HEK293 (cell line): ENCODE measurements at regions not wholly inside any gene's neighbourhood (a gene's known extent, or its start where the extent isn't known, plus 50 kb on each side); places are given as distances from the start of the nearest gene placed in this dataset.
A peak's percentile ranks its signal among the peaks of the same experiment; 100 is the strongest.

Experiments
- CTCF ChIA-PET: fragments of 350-600 bp; formaldehyde crosslinking; extraction: SDS; loops from one replicate; lab custom pipeline; 2021; ENCODE audit warnings: antibody characterized with exemption; lab: Yijun Ruan, JAX
- POLR2A ChIA-PET: fragments of 300-600 bp; formaldehyde crosslinking; extraction: SDS; loops from one replicate; lab custom pipeline; 2020; ENCODE audit warnings: antibody characterized with exemption, inconsistent platforms; lab: Yijun Ruan, JAX
- H3K27ac ChIP-seq: fragments of 200-500 bp; sonication (Bioruptor generic); 2 replicates; pipeline ENCODE4 v1.5.1; 2014; ENCODE audit warnings: low read depth, low read length, control low read depth, inconsistent platforms; ENCODE audit errors: extremely low read depth
- H3K36me3 ChIP-seq, 2 experiments: fragments of 200-500 bp in 1 of 2; sonication (Bioruptor generic) in 1 of 2; 1 replicate in 1 of 2; 2 replicates in 1 of 2; pipeline ENCODE4 v1.5.1; 2014 to 2017; ENCODE audit warnings: inconsistent platforms in 2 of 2, low read length in 2 of 2; ENCODE audit not compliant: control insufficient read depth in 2 of 2, insufficient read depth in 1 of 2
- H3K4me1 ChIP-seq: fragments of 200-500 bp; sonication (Bioruptor generic); 2 replicates; pipeline ENCODE4 v1.5.1; 2014; ENCODE audit warnings: mild to moderate bottlenecking, low read length, inconsistent platforms; ENCODE audit not compliant: control insufficient read depth, insufficient read depth
- H3K4me3 ChIP-seq: 2 replicates; pipeline ENCODE4 v1.5.1; 2011; ENCODE audit warnings: low read depth, mild to moderate bottlenecking, control low read depth, low read length, moderate library complexity
- H3K9me3 ChIP-seq: fragments of 200-500 bp; sonication (Bioruptor generic); 2 replicates; pipeline ENCODE4 v1.5.1; 2014; ENCODE audit warnings: low read depth, low read length, inconsistent platforms; ENCODE audit not compliant: control insufficient read depth, insufficient read depth
- GFI1B ChIP-seq: fragments of 450-650 bp; formaldehyde crosslinking; IDR thresholded peaks from 2 replicates; pipeline ENCODE4 v1.5.1; 2016; ENCODE audit warnings: missing biosample characterization, missing genetic modification characterization
- KLF9 ChIP-seq: fragments of 450-650 bp; formaldehyde crosslinking; IDR thresholded peaks from 2 replicates; pipeline ENCODE4 v1.5.1; 2016; ENCODE audit warnings: missing biosample characterization, missing genetic modification characterization, low read depth
- OSR2 ChIP-seq: fragments of 450-650 bp; formaldehyde crosslinking; IDR thresholded peaks from 2 replicates; pipeline ENCODE4 v1.5.1; 2016; ENCODE audit warnings: missing biosample characterization, missing genetic modification characterization
- REST ChIP-seq: fragments of 450-650 bp; formaldehyde crosslinking; IDR thresholded peaks from 2 replicates; pipeline ENCODE4 v1.5.1; 2016; ENCODE audit warnings: missing biosample characterization, missing genetic modification characterization
- YY1 ChIP-seq: fragments of 450-650 bp; formaldehyde crosslinking; IDR thresholded peaks from 2 replicates; pipeline ENCODE4 v1.5.1; 2018; ENCODE audit warnings: missing biosample characterization, missing genetic modification characterization
- ZBTB44 ChIP-seq: fragments of 450-650 bp; IDR thresholded peaks from 2 replicates; pipeline ENCODE4 v1.5.1; 2018; ENCODE audit warnings: missing biosample characterization, mild to moderate bottlenecking, missing genetic modification characterization
- ZBTB8A ChIP-seq: fragments of 450-650 bp; formaldehyde crosslinking; IDR thresholded peaks from 2 replicates; pipeline ENCODE4 v1.5.1; 2016; ENCODE audit warnings: missing biosample characterization, missing genetic modification characterization
- ZNF184 ChIP-seq: fragments of 450-650 bp; IDR thresholded peaks from 2 replicates; pipeline ENCODE4 v1.5.1; 2018; ENCODE audit warnings: missing biosample characterization, mild to moderate bottlenecking, missing genetic modification characterization
- ZNF292 ChIP-seq: fragments of 450-650 bp; formaldehyde crosslinking; IDR thresholded peaks from 2 replicates; pipeline ENCODE4 v1.5.1; 2016; ENCODE audit warnings: low read depth, missing biosample characterization, missing genetic modification characterization, borderline replicate concordance
- ZNF426 ChIP-seq: fragments of 450-650 bp; formaldehyde crosslinking; IDR thresholded peaks from 2 replicates; pipeline ENCODE4 v1.5.1; 2017; ENCODE audit warnings: missing biosample characterization, missing genetic modification characterization, mild to moderate bottlenecking, inconsistent platforms, moderate library complexity
- ZNF433 ChIP-seq: fragments of 450-650 bp; formaldehyde crosslinking; IDR thresholded peaks from 2 replicates; pipeline ENCODE4 v1.5.1; 2016; ENCODE audit warnings: missing biosample characterization, missing genetic modification characterization, low read depth
- ZNF488 ChIP-seq: fragments of 450-650 bp; formaldehyde crosslinking; IDR thresholded peaks from 2 replicates; pipeline ENCODE4 v1.5.1; 2016; ENCODE audit warnings: missing biosample characterization, missing genetic modification characterization
- TF ChIP-seq, protein P1 (sequence below): fragments of 450-650 bp; formaldehyde crosslinking; conservative IDR thresholded peaks from 2 replicates; pipeline ENCODE4 v1.5.1; 2016; ENCODE audit warnings: low read depth, missing biosample characterization, missing genetic modification characterization
- TF ChIP-seq, protein P2 (sequence below): fragments of 450-650 bp; formaldehyde crosslinking; IDR thresholded peaks from 2 replicates; pipeline ENCODE4 v1.5.1; 2016; ENCODE audit warnings: missing biosample characterization, missing genetic modification characterization
- TF ChIP-seq, protein P3 (sequence below): fragments of 450-650 bp; formaldehyde crosslinking; IDR thresholded peaks from 2 replicates; pipeline ENCODE4 v1.5.1; 2016; ENCODE audit warnings: missing biosample characterization, missing genetic modification characterization

DNA sequence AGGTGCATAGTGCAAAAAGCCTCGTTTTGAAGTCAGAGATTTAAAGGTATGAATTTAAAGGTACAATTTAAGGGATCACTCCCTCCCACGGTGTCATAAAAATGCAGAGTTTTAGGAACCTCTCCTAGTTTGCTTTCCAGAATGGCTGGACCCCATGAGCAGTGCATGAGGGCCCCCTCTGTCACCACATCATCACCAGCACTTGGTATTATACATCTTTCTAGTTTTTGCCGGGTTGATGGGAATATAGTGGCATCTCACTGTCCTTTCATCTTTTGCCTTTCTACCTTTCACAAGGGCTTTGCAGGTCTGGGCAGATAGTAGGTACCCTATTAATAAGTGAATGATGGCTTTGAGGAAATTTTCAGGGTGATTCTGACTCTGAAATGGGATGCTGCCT, 103.6 kb upstream of the AGBL1 start:
- POLR2A ChIA-PET: no interaction called here
- TF ChIP-seq ZBTB44 (tag by site-specific recombination): no peak
- TF ChIP-seq ZNF184 (tag by site-specific recombination): peak; percentile 94
- no peak for TF ChIP-seq KLF9 (tag by site-specific recombination)
- no peak for TF ChIP-seq YY1
- TF ChIP-seq, protein P1, sequence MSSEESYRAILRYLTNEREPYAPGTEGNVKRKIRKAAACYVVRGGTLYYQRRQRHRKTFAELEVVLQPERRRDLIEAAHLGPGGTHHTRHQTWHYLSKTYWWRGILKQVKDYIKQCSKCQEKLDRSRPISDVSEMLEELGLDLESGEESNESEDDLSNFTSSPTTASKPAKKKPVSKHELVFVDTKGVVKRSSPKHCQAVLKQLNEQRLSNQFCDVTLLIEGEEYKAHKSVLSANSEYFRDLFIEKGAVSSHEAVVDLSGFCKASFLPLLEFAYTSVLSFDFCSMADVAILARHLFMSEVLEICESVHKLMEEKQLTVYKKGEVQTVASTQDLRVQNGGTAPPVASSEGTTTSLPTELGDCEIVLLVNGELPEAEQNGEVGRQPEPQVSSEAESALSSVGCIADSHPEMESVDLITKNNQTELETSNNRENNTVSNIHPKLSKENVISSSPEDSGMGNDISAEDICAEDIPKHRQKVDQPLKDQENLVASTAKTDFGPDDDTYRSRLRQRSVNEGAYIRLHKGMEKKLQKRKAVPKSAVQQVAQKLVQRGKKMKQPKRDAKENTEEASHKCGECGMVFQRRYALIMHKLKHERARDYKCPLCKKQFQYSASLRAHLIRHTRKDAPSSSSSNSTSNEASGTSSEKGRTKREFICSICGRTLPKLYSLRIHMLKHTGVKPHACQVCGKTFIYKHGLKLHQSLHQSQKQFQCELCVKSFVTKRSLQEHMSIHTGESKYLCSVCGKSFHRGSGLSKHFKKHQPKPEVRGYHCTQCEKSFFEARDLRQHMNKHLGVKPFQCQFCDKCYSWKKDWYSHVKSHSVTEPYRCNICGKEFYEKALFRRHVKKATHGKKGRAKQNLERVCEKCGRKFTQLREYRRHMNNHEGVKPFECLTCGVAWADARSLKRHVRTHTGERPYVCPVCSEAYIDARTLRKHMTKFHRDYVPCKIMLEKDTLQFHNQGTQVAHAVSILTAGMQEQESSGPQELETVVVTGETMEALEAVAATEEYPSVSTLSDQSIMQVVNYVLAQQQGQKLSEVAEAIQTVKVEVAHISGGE (tag by site-specific recombination): no peak
- TF ChIP-seq, protein P2, sequence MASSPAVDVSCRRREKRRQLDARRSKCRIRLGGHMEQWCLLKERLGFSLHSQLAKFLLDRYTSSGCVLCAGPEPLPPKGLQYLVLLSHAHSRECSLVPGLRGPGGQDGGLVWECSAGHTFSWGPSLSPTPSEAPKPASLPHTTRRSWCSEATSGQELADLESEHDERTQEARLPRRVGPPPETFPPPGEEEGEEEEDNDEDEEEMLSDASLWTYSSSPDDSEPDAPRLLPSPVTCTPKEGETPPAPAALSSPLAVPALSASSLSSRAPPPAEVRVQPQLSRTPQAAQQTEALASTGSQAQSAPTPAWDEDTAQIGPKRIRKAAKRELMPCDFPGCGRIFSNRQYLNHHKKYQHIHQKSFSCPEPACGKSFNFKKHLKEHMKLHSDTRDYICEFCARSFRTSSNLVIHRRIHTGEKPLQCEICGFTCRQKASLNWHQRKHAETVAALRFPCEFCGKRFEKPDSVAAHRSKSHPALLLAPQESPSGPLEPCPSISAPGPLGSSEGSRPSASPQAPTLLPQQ (tag by site-specific recombination): no peak
- TF ChIP-seq, all 188 proteins: peak for 1
- CTCF ChIA-PET: interaction anchor here (1.4 kb wide), 1 partner anchor 12 kb away, joined by 3 read pairs; no protein-coding TSS in a partner anchor

GRCh38 chr15:85976986-85977385, 102.7 kb upstream of the AGBL1 start:
- H3K27ac ChIP-seq: no peak overlapping the region
- ChIA-PET CTCF (interaction anchor here (0.6 to 1.4 kb wide), 4 partner anchors 13 to 353 kb away, joined by 3 to 4 read pairs (median 3); no protein-coding TSS in a partner anchor), POLR2A (no interaction called here)
- TF ChIP-seq, protein P3, sequence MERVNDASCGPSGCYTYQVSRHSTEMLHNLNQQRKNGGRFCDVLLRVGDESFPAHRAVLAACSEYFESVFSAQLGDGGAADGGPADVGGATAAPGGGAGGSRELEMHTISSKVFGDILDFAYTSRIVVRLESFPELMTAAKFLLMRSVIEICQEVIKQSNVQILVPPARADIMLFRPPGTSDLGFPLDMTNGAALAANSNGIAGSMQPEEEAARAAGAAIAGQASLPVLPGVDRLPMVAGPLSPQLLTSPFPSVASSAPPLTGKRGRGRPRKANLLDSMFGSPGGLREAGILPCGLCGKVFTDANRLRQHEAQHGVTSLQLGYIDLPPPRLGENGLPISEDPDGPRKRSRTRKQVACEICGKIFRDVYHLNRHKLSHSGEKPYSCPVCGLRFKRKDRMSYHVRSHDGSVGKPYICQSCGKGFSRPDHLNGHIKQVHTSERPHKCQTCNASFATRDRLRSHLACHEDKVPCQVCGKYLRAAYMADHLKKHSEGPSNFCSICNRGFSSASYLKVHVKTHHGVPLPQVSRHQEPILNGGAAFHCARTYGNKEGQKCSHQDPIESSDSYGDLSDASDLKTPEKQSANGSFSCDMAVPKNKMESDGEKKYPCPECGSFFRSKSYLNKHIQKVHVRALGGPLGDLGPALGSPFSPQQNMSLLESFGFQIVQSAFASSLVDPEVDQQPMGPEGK: no peak
- TF ChIP-seq ZNF426 (tag by site-specific recombination) (no peak), GFI1B (tag by site-specific recombination) (no peak)
- no peaks in the 10 kb centered on the region for H3K9me3 ChIP-seq
- H3K36me3 ChIP-seq: no peaks in the 10 kb centered on the region
- H3K4me3 ChIP-seq: no peak overlapping the region
- no peaks in the 10 kb centered on the region for H3K4me1 ChIP-seq

More for the DNA sequence above, 103.6 kb upstream of the AGBL1 start:
- Histone ChIP-seq H3K27ac (no peak overlapping the region), H3K4me1 (no peaks in the 10 kb centered on the region), H3K9me3 (no peaks in the 10 kb centered on the region), H3K4me3 (no peak overlapping the region), H3K36me3 (no peaks in the 10 kb centered on the region)

DNA sequence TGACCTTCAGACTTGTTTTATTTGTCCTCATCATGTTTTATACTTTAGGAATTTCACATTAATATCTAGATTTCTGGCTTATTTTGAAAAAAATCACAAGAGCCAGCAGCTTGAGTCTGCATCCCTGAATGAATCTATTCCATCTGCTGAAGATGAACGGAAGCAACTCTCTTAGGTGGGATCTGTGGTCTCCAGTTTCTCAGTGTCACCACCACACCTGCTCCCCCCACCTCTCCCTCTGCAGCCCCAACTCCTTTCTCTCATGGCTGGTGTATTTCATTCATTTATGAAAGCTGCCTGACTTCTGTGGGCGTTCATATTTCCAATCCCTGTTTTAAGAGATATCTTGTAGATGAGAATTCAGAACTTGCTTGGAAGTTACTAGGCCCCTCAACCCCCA, 102.1 kb upstream of the AGBL1 start:
- H3K27ac ChIP-seq: no peak overlapping the region
- POLR2A ChIA-PET: no interaction called here
- H3K4me1 ChIP-seq: no peaks in the 10 kb centered on the region
- CTCF ChIA-PET: interaction anchor here (0.6 to 1.4 kb wide), 3 partner anchors 13 to 504 kb away, joined by 3 to 4 read pairs (median 3); no protein-coding TSS in a partner anchor
- no peaks in the 10 kb centered on the region for H3K36me3 ChIP-seq
- no peaks in the 10 kb centered on the region for H3K9me3 ChIP-seq
- no peak overlapping the region for H3K4me3 ChIP-seq
- no peak for TF ChIP-seq ZNF433 (tag by site-specific recombination)
- TF ChIP-seq ZNF292 (tag by site-specific recombination): no peak
- no peak for TF ChIP-seq ZBTB8A (tag by site-specific recombination)
- no peak for TF ChIP-seq ZNF488 (tag by site-specific recombination)
- no peak for TF ChIP-seq OSR2 (tag by site-specific recombination)
- TF ChIP-seq REST (tag by site-specific recombination): no peak
